CD8-positive, alpha-beta memory T cell (primary cell): ENCODE measurements at regions not wholly inside any gene's neighbourhood (a gene's known extent, or its start where the extent isn't known, plus 50 kb on each side); places are given as distances from the start of the nearest gene placed in this dataset.

ENCODE experiments used
- CTCF ChIA-PET: fragments of 350-600 bp; sonication (Branson Sonifier 250); formaldehyde crosslinking; loops from one replicate; lab custom pipeline; 2021; ENCODE audit warnings: antibody characterized with exemption; lab: Charles Lee
- POLR2A ChIA-PET: fragments of 350-600 bp; sonication (Branson Sonifier 250); formaldehyde crosslinking; loops from one replicate; lab custom pipeline; 2021; ENCODE audit warnings: antibody characterized with exemption; lab: Charles Lee
- DNase-seq, 5 donors: peaks; one replicate each; pipeline versions ENCODE4 v3.0.0 to v3.0.0-alpha.2; 2020 to 2022; ENCODE audit warnings: mixed read lengths in 1 of 5
- H3K27ac ChIP-seq: one replicate; pipeline ENCODE4 v1.7.0; 2013; ENCODE audit warnings: low read depth, mild to moderate bottlenecking, low read length, moderate library complexity
- H3K27me3 ChIP-seq: 2 replicates; pipeline ENCODE4 v1.7.0; 2013; ENCODE audit warnings: low read length, mild to moderate bottlenecking; ENCODE audit not compliant: insufficient read depth, poor library complexity, severe bottlenecking
- H3K36me3 ChIP-seq: 2 replicates; pipeline ENCODE4 v1.7.0; 2013; ENCODE audit warnings: mild to moderate bottlenecking, low read length, moderate library complexity; ENCODE audit not compliant: insufficient read depth
- H3K4me1 ChIP-seq: 2 replicates; pipeline ENCODE4 v1.7.0; 2013; ENCODE audit warnings: mild to moderate bottlenecking, low read length, moderate library complexity; ENCODE audit not compliant: insufficient read depth
- H3K4me3 ChIP-seq: 2 replicates; pipeline ENCODE4 v1.7.0; 2013; ENCODE audit warnings: mild to moderate bottlenecking, low read length
- H3K9me3 ChIP-seq: 2 replicates; pipeline ENCODE4 v1.7.0; 2013; ENCODE audit warnings: mild to moderate bottlenecking, low read length
- H3K27ac Mint-ChIP-seq, 8 donors: one replicate each; pipeline ENCODE4 v1.8.0; 2020 to 2021; ENCODE audit warnings: mixed read lengths in 8 of 8, mild to moderate bottlenecking in 6 of 8, inconsistent platforms in 3 of 8, moderate library complexity in 3 of 8
- H3K27me3 Mint-ChIP-seq, 2 donors: one replicate each; pipeline ENCODE4 v1.8.0; 2020 to 2021; ENCODE audit warnings: mixed read lengths in 2 of 2, mild to moderate bottlenecking in 1 of 2, moderate library complexity in 1 of 2
- H3K36me3 Mint-ChIP-seq, 3 donors: one replicate each; pipeline ENCODE4 v1.8.0; 2020 to 2021; ENCODE audit warnings: mixed read lengths in 3 of 3, inconsistent platforms in 1 of 3, mild to moderate bottlenecking in 1 of 3
- H3K4me1 Mint-ChIP-seq, 3 donors: one replicate each; pipeline ENCODE4 v1.8.0; 2020 to 2021; ENCODE audit warnings: mixed read lengths in 3 of 3, inconsistent platforms in 1 of 3, mild to moderate bottlenecking in 1 of 3
- H3K4me3 Mint-ChIP-seq, 7 donors: one replicate each; pipeline ENCODE4 v1.8.0; 2020 to 2021; ENCODE audit warnings: mixed read lengths in 7 of 7, mild to moderate bottlenecking in 6 of 7, moderate library complexity in 4 of 7, inconsistent platforms in 2 of 7
- H3K9me3 Mint-ChIP-seq, 5 donors: one replicate each; pipeline ENCODE4 v1.8.0; 2020 to 2022; ENCODE audit warnings: mixed read lengths in 5 of 5, mild to moderate bottlenecking in 3 of 5, moderate library complexity in 2 of 5, inconsistent platforms in 1 of 5

DNA sequence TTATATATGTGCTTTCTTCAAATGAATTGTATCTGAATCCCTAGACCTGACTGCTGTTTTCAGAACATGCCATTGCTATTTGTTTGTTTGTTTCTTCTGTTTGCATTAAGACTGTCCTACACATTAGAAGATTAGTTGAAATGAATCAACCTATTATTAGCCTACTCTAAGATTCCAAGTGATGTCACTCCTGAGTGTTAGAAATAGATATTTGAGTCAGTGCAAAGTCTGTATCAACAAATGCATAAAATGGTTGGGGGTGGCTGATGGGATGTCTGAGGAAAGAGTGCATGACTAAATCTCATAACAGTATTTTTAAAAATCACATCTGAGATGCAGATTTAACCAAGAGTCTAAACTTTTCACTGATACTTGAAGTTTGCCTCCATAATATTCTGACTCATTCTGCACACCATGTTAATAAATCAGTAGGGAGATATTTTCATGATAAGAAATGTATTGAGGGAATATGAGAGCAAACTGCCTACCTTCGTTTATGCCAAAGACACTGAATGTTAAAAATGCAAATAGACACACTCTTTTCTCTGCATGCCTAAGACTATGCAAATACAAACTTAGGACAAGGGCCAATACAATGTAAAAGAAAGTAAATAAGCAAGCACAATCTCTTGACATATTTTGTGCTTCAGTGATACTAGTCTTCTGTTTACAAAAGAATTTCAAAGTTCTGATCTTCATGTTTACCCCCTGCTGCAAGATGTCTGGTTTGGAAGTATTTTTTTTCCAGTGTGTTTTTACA, 253.3 kb downstream of the LIG4 start:
- Histone ChIP-seq H3K4me3 (no peak overlapping the region), H3K27me3 (no peaks in the 10 kb centered on the region), H3K9me3 (no peaks in the 10 kb centered on the region), H3K36me3 (no peaks in the 10 kb centered on the region), H3K27ac (no peak overlapping the region), H3K4me1 (no peaks in the 10 kb centered on the region)
- no peak for DNase-seq
- H3K4me1 Mint-ChIP-seq = no peaks in the 10 kb centered on the region
- ChIA-PET POLR2A (no interaction called here), CTCF (no interaction called here)
- no peak overlapping the region for H3K27ac Mint-ChIP-seq
- no peaks in the 10 kb centered on the region for H3K27me3 Mint-ChIP-seq
- H3K9me3 Mint-ChIP-seq = peaks cover 0 to 23% (median 3%) of the 10 kb centered on the region in 5 donors
- H3K4me3 Mint-ChIP-seq = no peak overlapping the region
- H3K36me3 Mint-ChIP-seq = no peaks in the 10 kb centered on the region

- Histone ChIP-seq H3K27me3 (no peaks in the 10 kb centered on the region), H3K27ac (no peak overlapping the region), H3K36me3 (no peaks in the 10 kb centered on the region), H3K4me1 (no peaks in the 10 kb centered on the region), H3K9me3 (no peaks in the 10 kb centered on the region), H3K4me3 (no peak overlapping the region)
- Mint-ChIP-seq H3K9me3 (peaks cover 0 to 15% (median 0%) of the 10 kb centered on the region in 5 donors), H3K36me3 (no peaks in the 10 kb centered on the region), H3K27ac (no peak overlapping the region), H3K27me3 (no peaks in the 10 kb centered on the region), H3K4me3 (no peak overlapping the region), H3K4me1 (no peaks in the 10 kb centered on the region)
- no peak for DNase-seq
- ChIA-PET POLR2A (no interaction called here), CTCF (no interaction called here)
Observed at GRCh38 chr13:107960301-107960700, 255.0 kb downstream of the LIG4 start.

- CTCF ChIA-PET = no interaction called here
- no peaks in the 10 kb centered on the region for H3K9me3 ChIP-seq
- no peaks in the 10 kb centered on the region for H3K27me3 ChIP-seq
- no peaks in the 10 kb centered on the region for H3K4me1 ChIP-seq
- no peak for DNase-seq
- H3K4me1 Mint-ChIP-seq = no peaks in the 10 kb centered on the region
- no peaks in the 10 kb centered on the region for H3K36me3 Mint-ChIP-seq
- no peak overlapping the region for H3K27ac Mint-ChIP-seq
- H3K27ac ChIP-seq = no peak overlapping the region
- POLR2A ChIA-PET = no interaction called here
- no peak overlapping the region for H3K4me3 Mint-ChIP-seq
- no peak overlapping the region for H3K4me3 ChIP-seq
- no peaks in the 10 kb centered on the region for H3K27me3 Mint-ChIP-seq
- no peaks in the 10 kb centered on the region for H3K36me3 ChIP-seq
- H3K9me3 Mint-ChIP-seq = peaks cover 0 to 9% (median 2%) of the 10 kb centered on the region in 5 donors
Observed at GRCh38 chr13:107956889-107957288, 258.4 kb downstream of the LIG4 start.

- H3K36me3 ChIP-seq = no peaks in the 10 kb centered on the region
- POLR2A ChIA-PET = no interaction called here
- Mint-ChIP-seq H3K27me3 (no peaks in the 10 kb centered on the region), H3K9me3 (peaks cover 6 to 10% (median 9%) of the 10 kb centered on the region in 5 donors), H3K27ac (no peak overlapping the region), H3K4me1 (no peaks in the 10 kb centered on the region), H3K4me3 (no peak overlapping the region), H3K36me3 (no peaks in the 10 kb centered on the region)
- no peak overlapping the region for H3K27ac ChIP-seq
- no peaks in the 10 kb centered on the region for H3K4me1 ChIP-seq
- no peaks in the 10 kb centered on the region for H3K9me3 ChIP-seq
- no peak overlapping the region for H3K4me3 ChIP-seq
- no peaks in the 10 kb centered on the region for H3K27me3 ChIP-seq
- DNase-seq = no peak
- CTCF ChIA-PET = no interaction called here
Observed at GRCh38 chr13:107942030-107942617, 273.2 kb downstream of the LIG4 start.

DNA sequence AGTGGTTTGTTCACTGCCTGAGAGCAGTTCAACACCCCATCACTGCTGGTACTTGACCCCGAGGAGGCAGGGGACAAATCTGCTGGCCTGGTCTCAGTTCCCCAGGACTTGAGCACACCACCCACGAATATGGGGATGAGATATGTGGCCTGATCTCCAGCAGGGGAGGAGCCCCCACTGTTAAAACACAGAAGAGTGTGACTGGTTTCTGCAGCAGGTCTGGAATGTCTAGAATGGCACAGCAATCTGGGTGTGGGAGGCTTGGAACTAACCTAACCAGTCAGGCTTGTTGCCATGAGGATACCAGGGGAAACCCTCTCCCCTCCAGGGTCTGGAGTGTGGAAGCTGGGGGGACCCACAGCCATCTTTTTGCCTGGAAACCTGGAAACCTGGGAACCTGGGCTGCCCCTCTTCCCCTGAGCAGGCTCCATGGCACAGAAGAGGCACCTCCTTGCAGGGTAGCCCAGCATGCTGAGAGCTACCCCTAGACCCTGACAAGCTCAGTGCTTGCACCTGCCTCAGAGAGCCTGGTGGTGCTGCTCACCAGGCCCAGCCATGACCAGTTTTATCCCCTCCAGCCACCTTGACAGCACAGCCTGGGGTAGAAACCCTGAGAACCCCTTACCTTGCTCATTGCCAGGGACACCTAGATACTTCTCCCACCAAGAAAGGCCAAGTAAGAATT, 273.8 kb downstream of the LIG4 start:
- Mint-ChIP-seq H3K27me3 (no peaks in the 10 kb centered on the region), H3K9me3 (peaks cover 6 to 13% (median 10%) of the 10 kb centered on the region in 5 donors), H3K36me3 (no peaks in the 10 kb centered on the region), H3K4me1 (no peaks in the 10 kb centered on the region), H3K27ac (no peak overlapping the region), H3K4me3 (no peak overlapping the region)
- Histone ChIP-seq H3K36me3 (no peaks in the 10 kb centered on the region), H3K4me1 (no peaks in the 10 kb centered on the region), H3K9me3 (no peaks in the 10 kb centered on the region), H3K4me3 (no peak overlapping the region), H3K27ac (no peak overlapping the region), H3K27me3 (no peaks in the 10 kb centered on the region)
- no peak for DNase-seq
- ChIA-PET POLR2A (no interaction called here), CTCF (no interaction called here)

DNA sequence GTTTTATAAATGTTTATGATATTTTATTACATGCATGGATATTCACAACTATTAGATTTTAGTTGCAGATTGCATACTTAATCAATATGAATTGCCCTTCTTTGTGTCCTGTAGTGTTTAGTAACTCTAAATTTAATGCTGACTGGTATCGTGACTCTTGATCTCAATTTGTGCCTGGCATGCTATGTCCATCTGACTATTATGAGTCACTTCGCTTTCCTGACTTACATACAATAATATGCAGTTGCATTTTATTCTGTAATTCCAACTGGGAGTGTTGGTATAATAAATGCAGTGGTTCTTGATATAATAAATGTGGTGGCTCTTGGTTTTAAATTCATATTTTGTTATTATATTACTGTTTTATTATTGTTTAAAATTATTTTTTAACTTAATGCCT, 277.5 kb downstream of the LIG4 start:
- no peaks in the 10 kb centered on the region for H3K27me3 Mint-ChIP-seq
- H3K27ac ChIP-seq = no peak overlapping the region
- POLR2A ChIA-PET = no interaction called here

DNA sequence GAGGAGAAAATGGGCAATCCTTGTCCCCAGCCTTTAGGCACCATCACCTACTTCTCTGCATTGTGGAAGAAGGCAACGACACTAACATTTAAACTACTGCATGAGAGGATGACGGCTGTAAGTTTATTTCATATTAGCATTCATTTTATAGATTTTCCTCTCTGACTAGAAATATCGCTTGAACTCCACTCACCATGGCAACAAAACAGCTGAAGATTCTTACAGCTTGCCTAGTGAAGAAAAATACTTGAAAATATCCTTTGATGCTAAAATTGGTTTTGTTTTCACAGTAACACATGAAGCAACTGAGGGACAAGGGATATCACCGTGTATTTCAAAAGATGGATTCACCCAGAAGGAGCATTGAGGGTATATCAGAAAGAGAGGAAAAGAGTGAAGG, 284.3 kb downstream of the LIG4 start:
- ChIA-PET POLR2A (no interaction called here), CTCF (no interaction called here)
- no peaks in the 10 kb centered on the region for H3K4me1 ChIP-seq
- Mint-ChIP-seq H3K4me1 (no peaks in the 10 kb centered on the region), H3K9me3 (peaks cover 0 to 17% (median 10%) of the 10 kb centered on the region in 5 donors), H3K27me3 (no peaks in the 10 kb centered on the region), H3K4me3 (no peak overlapping the region), H3K27ac (no peak overlapping the region), H3K36me3 (no peaks in the 10 kb centered on the region)
- no peaks in the 10 kb centered on the region for H3K9me3 ChIP-seq
- DNase-seq = no peak
- no peak overlapping the region for H3K27ac ChIP-seq
- no peaks in the 10 kb centered on the region for H3K27me3 ChIP-seq
- no peak overlapping the region for H3K4me3 ChIP-seq
- no peaks in the 10 kb centered on the region for H3K36me3 ChIP-seq

More for the DNA sequence above, 277.5 kb downstream of the LIG4 start:
- Mint-ChIP-seq H3K36me3 (no peaks in the 10 kb centered on the region), H3K9me3 (peaks cover 0 to 9% (median 6%) of the 10 kb centered on the region in 5 donors), H3K4me3 (no peak overlapping the region), H3K4me1 (no peaks in the 10 kb centered on the region), H3K27ac (no peak overlapping the region)
- CTCF ChIA-PET = no interaction called here
- DNase-seq = no peak
- Histone ChIP-seq H3K27me3 (no peaks in the 10 kb centered on the region), H3K4me1 (no peaks in the 10 kb centered on the region), H3K9me3 (no peaks in the 10 kb centered on the region), H3K4me3 (no peak overlapping the region), H3K36me3 (no peaks in the 10 kb centered on the region)

- Histone ChIP-seq H3K36me3 (no peaks in the 10 kb centered on the region), H3K9me3 (no peaks in the 10 kb centered on the region), H3K4me1 (no peaks in the 10 kb centered on the region), H3K4me3 (no peak overlapping the region), H3K27me3 (no peaks in the 10 kb centered on the region), H3K27ac (no peak overlapping the region)
- Mint-ChIP-seq H3K9me3 (peaks cover 0 to 17% (median 10%) of the 10 kb centered on the region in 5 donors), H3K27ac (no peak overlapping the region), H3K4me1 (no peaks in the 10 kb centered on the region), H3K27me3 (no peaks in the 10 kb centered on the region), H3K36me3 (no peaks in the 10 kb centered on the region), H3K4me3 (no peak overlapping the region)
- ChIA-PET CTCF (no interaction called here), POLR2A (no interaction called here)
- no peak for DNase-seq
Observed at GRCh38 chr13:107928762-107929161, 286.6 kb downstream of the LIG4 start.
